OCI-LY3 (cell line): ENCODE measurements at regions not wholly inside any gene's neighbourhood (a gene's known extent, or its start where the extent isn't known, plus 50 kb on each side); places are given as distances from the start of the nearest gene placed in this dataset.

Experiments
- CTCF ChIP-seq: fragments of 200-600, 300-600 bp; sonication (generic); IDR thresholded peaks from 2 replicates; pipeline ENCODE4 v1.5.1; 2014; ENCODE audit warnings: antibody characterized with exemption, low read length, low read depth
- EZH2phosphoT487 ChIP-seq: fragments of 200-600 bp; shearing (Covaris generic); IDR thresholded peaks from 2 replicates; pipeline ENCODE4 v1.6.1; 2018; ENCODE audit warnings: antibody characterized with exemption, mixed run types, low read depth

- TF ChIP-seq CTCF, result no peak
- TF ChIP-seq EZH2phosphoT487, result no peak
Measured at GRCh38 chr12:58980768-58981167, 60.5 kb upstream of the LRIG3 start.
